ENCODE measurements at regions not wholly inside any gene's neighbourhood (a gene's known extent, or its start where the extent isn't known, plus 50 kb on each side); places are given as distances from the start of the nearest gene placed in this dataset.

GRCh38 chrX:147485207-147485606, 426.5 kb upstream of the FMR1 start:
- no peak overlapping the region for H3K4me3 ChIP-seq (ENCODE audit: low read length)
- H3K27ac ChIP-seq (ENCODE audit: low read depth, low read length): no peak overlapping the region
- Mint-ChIP-seq H3K27me3 (ENCODE audit: insufficient read depth) (no peaks in the 10 kb centered on the region), H3K36me3 (ENCODE audit: low read depth) (no peaks in the 10 kb centered on the region), H3K4me3 (no peak overlapping the region), H3K9me3 (peaks cover 51% of the 10 kb centered on the region), H3K4me1 (no peaks in the 10 kb centered on the region), H3K27ac (no peak overlapping the region)
- no peaks in the 10 kb centered on the region for H3K36me3 ChIP-seq (ENCODE audit: control insufficient read depth, insufficient read depth, low read length)
- H3K9me3 ChIP-seq (ENCODE audit: control insufficient read depth, low read length): no peaks in the 10 kb centered on the region
- DNase-seq: no peak
- H3K4me1 ChIP-seq (ENCODE audit: control insufficient read depth, insufficient read depth, low read length): no peaks in the 10 kb centered on the region
- WGBS, 2 experiments (ENCODE audit: insufficient coverage in 1 of 2, insufficient read length in 1 of 2): 94% methylated on average over 2 of the region's 2 CpGs; no CpG with 5 or more reads in 1 of the 2 experiments
- H3K27me3 ChIP-seq (ENCODE audit: control insufficient read depth, insufficient read depth, low read length, poor library complexity, severe bottlenecking): no peaks in the 10 kb centered on the region
- TF ChIP-seq CTCF (conservative IDR thresholded peaks at IDR 0.05): no peak
- H3K9ac ChIP-seq (ENCODE audit: extremely low read depth, low read length, poor library complexity, severe bottlenecking): no peak overlapping the region

GRCh38 chrX:147494365-147494764, 417.4 kb upstream of the FMR1 start:
- H3K27me3 ChIP-seq (ENCODE audit: control insufficient read depth, insufficient read depth, low read length, poor library complexity, severe bottlenecking): no peaks in the 10 kb centered on the region
- H3K4me3 ChIP-seq (ENCODE audit: low read length): no peak overlapping the region
- DNase-seq: no peak
- Mint-ChIP-seq H3K4me1 (no peaks in the 10 kb centered on the region), H3K4me3 (no peak overlapping the region), H3K36me3 (ENCODE audit: low read depth) (no peaks in the 10 kb centered on the region), H3K9me3 (peaks cover 34% of the 10 kb centered on the region), H3K27me3 (ENCODE audit: insufficient read depth) (no peaks in the 10 kb centered on the region), H3K27ac (no peak overlapping the region)
- no CpG with 5 or more reads among the region's 1 CpG for whole genome bisulfite sequencing, 2 experiments (ENCODE audit: insufficient coverage in 1 of 2, insufficient read length in 1 of 2)
- no peaks in the 10 kb centered on the region for H3K9me3 ChIP-seq (ENCODE audit: control insufficient read depth, low read length)
- H3K9ac ChIP-seq (ENCODE audit: extremely low read depth, low read length, poor library complexity, severe bottlenecking): no peak overlapping the region
- no peaks in the 10 kb centered on the region for H3K36me3 ChIP-seq (ENCODE audit: control insufficient read depth, insufficient read depth, low read length)
- H3K27ac ChIP-seq (ENCODE audit: low read depth, low read length): no peak overlapping the region
- TF ChIP-seq CTCF (conservative IDR thresholded peaks at IDR 0.05): no peak
- no peaks in the 10 kb centered on the region for H3K4me1 ChIP-seq (ENCODE audit: control insufficient read depth, insufficient read depth, low read length)

GRCh38 chrX:147498796-147499195, 412.9 kb upstream of the FMR1 start:
- H3K9me3 Mint-ChIP-seq: peaks cover 23% of the 10 kb centered on the region
- no peak overlapping the region for H3K27ac Mint-ChIP-seq
- H3K36me3 ChIP-seq (ENCODE audit: control insufficient read depth, insufficient read depth, low read length): no peaks in the 10 kb centered on the region
- H3K9me3 ChIP-seq (ENCODE audit: control insufficient read depth, low read length): no peaks in the 10 kb centered on the region
- no peak for DNase-seq
- no peak overlapping the region for H3K4me3 Mint-ChIP-seq
- TF ChIP-seq CTCF (conservative IDR thresholded peaks at IDR 0.05): no peak
- H3K27me3 Mint-ChIP-seq (ENCODE audit: insufficient read depth): no peaks in the 10 kb centered on the region
- no peak overlapping the region for H3K9ac ChIP-seq (ENCODE audit: extremely low read depth, low read length, poor library complexity, severe bottlenecking)
- no peaks in the 10 kb centered on the region for H3K27me3 ChIP-seq (ENCODE audit: control insufficient read depth, insufficient read depth, low read length, poor library complexity, severe bottlenecking)
- 64% methylated on average over 1 of the region's 1 CpG; no CpG with 5 or more reads in 1 of the 2 experiments for WGBS, 2 experiments (ENCODE audit: insufficient coverage in 1 of 2, insufficient read length in 1 of 2)
- H3K27ac ChIP-seq (ENCODE audit: low read depth, low read length): no peak overlapping the region
- H3K4me1 Mint-ChIP-seq: no peaks in the 10 kb centered on the region
- H3K36me3 Mint-ChIP-seq (ENCODE audit: low read depth): no peaks in the 10 kb centered on the region
- no peaks in the 10 kb centered on the region for H3K4me1 ChIP-seq (ENCODE audit: control insufficient read depth, insufficient read depth, low read length)
- no peak overlapping the region for H3K4me3 ChIP-seq (ENCODE audit: low read length)
